ENCODE measurements at regions not wholly inside any gene's neighbourhood (a gene's known extent, or its start where the extent isn't known, plus 50 kb on each side); places are given as distances from the start of the nearest gene placed in this dataset.

DNA sequence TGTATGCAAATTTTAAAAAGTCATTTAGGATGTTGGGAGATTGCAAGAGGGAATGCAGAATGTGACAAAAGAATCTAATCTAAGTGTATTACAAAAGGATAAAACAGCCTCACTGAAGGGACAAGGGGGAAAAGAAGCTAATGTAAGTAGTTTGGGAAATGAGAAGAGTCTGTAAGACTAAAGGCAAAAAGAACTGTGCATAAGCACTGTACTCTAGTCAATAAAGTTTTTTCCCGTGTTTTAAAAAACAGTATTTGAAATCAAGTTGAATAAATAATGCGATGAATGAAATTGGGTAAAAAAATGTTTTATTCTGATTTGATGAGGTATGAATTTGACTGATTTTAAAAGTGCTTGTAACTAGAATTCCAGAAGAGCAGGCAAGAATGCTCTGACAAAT lies 149.8 kb downstream of the VEGFA start:
- no peak for DNase-seq (ENCODE audit: low spot score)

- DNase-seq (ENCODE audit: low spot score): no peak
Measured at GRCh38 chr6:43917878-43918382, 147.9 kb downstream of the VEGFA start.

DNA sequence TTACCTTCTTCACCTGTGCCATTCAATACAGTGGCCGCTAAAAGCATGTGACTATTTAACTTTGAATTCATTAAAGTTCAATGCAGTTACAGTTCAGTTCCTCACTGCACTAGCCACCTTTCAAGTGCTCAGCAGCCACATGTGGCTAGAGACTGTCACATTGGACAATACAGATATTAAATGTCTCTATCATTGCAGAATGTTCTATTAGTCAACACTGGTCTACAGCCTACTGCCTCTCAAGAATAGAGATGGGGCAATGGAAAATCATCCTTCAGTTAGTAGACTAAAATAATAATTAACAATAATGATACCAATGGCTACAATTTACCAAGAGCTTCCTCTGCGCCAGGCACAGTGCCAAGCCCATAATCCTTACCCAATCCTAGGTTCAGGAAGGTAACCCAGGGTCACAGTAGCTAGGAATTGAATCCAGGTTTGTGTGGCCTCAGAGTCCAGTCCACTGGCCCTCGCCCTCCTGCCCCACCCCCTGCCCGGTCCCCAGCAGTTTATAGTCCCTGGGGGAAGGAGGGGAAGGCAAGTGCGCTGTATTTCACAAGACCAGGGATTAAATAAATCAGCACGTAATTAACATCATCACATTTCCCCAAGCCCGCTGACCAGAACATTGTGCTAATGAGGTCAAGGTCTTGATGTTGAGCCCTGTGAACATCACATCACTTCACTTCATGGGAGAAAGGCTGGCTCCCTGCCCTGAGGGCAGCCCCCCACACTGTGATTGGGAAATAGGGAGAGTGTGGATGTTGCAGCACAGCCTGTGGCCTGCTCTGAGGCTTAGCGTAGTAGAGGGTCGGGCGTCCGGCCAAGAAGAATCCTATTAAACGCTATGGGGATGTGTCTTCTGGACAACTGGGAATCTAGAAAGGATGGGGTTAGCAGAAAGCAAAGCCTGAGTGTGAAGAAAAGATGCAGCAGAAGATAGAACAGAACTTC lies 147.2 kb downstream of the VEGFA start:
- no peak for DNase-seq (ENCODE audit: low spot score)

GRCh38 chr6:43915986-43916923 lies 146.2 kb downstream of the VEGFA start:
- no peak for DNase-seq (ENCODE audit: low spot score)

DNA sequence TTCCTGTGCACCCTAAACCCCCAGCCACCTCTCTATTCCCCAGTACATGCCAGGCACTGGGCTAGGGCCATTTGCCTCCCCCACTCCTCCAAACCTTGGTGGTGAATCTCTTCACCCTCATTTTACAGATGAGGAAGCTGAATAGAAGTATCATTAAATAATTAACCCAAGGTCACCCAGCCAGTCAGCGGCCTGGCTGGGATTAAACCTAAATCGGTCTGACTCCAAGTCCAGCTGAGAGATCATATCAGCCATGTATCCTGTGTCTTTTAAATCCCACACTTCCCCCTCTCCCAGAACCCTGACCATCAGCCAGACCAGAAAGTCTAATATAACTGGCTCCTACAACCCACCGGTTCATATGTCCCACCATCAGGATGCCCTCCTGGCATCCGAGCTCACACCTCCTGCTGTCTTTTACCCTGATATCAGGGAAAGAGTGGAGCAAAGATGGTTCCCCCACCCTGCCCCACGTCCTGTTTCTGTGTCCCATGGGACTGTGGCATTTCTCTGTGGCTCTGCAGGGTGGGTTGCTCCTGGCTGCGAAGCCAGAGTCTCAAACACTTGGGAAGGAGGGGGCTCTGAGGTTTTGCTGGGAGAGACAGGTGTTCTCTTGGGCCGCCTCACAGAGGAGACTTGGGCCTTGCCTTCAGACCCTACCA lies 145.3 kb downstream of the VEGFA start:
- DNase-seq (ENCODE audit: low spot score): no peak

DNA sequence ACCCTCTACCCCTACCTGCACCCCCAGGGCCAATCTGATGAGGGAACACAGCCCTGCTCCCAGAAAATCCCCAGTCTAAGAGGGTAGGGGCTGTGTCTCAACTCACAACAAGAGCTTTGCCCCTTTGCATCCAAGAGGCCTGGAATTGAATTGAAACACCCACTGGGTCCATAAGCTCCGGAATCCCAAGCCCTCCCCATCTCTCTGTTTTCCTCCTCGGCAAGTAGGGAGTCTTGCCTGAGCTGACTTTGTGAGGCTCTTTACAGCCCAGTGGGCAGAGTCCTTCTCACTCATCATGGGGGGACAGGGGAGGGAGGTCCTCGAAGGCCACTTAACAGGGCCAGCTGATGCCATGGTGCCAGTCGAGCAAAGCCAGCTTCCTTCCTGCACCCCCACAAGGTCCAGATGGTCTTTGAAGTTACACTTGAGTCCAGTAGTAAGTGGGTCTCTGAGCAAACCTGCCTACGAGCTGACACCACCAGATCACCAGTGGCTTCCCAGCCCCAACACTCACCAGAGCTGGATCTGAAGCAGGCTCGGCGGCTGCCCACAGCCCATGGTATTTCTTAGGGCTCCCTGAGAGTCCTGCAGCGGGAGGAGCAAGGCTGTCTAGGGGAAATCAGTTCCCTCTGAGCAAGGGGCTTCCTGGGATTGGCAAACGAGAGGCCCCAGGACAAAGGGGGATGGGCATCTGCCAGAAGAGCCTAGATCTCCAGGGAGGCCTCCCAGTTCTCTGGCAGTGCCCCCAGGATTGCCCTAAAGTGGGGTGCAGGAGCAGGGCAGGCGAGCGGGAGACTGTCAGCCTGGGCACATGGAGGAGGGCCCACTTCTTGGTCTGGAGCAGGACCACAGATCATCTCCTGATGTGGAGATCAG lies 144.5 kb downstream of the VEGFA start:
- no peak for DNase-seq (ENCODE audit: low spot score)

DNA sequence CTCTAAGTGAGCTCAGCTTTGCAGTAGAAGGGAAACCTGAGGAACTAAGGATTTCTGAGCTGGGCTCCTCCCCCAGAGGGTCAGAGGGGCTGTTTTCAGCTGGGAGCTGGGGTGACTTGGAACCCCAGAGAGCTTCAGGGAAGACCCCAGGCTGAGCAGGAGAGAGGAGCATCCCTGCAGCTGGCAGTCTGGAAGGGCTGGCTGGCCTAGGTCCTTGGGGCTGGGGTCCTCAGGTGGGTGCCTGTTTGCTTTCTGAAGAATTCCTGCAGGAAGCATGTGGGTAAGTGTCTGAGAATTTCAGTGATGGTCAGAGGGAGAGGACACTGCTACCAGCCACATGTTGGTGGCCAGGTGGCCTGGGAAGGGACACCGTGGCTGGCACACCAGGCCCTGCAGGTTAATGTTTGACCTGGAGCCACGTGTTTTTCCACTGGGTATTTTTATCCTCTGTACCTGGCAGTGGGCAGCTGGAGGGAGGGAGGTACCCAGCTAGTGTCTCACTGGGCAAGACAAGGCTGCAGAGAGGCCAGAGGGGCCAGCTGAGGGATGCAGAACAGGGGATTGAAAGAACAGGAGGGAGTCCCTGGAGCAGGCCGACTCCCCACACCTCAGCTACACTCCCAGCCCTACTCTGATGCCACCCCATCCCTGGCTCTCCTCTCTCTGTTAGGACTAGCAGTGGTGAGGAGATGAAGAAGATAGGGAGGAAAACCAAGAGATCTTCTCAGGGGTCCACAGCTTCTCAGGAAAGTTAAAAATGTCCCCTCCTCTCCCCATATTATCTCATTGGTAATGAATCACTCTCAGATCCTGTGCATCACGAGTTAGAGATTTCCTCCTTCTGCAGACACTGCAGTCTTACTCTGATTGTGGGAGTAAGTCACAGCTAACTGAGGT lies 143.6 kb downstream of the VEGFA start:
- DNase-seq (ENCODE audit: low spot score): no peak

- DNase-seq (ENCODE audit: low spot score): no peak
Measured at GRCh38 chr6:43912598-43913371, 142.8 kb downstream of the VEGFA start.

- DNase-seq (ENCODE audit: low spot score): no peak
Measured at GRCh38 chr6:43912116-43912577, 142.1 kb downstream of the VEGFA start.

- DNase-seq (ENCODE audit: low spot score): no peak
Measured at GRCh38 chr6:43911354-43912115, 141.5 kb downstream of the VEGFA start.

DNA sequence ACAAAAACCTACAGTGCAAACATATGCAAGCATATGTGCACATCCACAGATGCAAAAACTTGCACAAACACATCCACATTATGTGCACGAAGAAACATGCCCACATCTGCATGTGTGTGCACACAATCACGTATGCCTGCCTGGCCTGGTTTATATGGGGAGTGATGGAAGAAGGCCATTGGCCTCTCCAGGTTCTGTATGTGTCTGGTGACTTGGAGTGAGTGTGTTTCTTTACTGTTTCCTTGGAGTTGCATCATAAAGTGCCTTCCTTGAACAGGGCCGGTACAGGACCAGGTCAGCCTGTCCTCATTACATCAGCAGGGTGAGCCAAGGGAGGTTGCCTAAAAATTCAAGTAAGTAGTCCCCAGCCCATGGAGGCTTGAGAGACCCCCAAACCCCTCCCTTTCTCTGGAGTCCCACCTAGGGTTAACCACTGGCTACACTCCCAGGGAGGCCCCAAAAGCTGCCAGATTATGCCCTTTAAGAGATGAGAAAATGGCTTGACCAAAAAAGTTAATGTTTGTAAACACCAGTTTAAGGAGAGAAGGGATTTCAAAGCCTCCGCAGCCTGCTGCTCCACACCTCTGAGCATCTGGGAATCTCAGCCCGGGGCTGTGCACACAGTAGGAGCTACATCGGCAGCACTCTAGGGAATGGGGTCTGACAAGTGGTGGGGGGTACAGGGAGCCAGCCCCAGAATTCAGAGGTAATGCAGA lies 140.8 kb downstream of the VEGFA start:
- DNase-seq (ENCODE audit: low spot score): no peak

- no peak for DNase-seq (ENCODE audit: low spot score)
Measured at GRCh38 chr6:43910149-43910637, 140.2 kb downstream of the VEGFA start.

DNA sequence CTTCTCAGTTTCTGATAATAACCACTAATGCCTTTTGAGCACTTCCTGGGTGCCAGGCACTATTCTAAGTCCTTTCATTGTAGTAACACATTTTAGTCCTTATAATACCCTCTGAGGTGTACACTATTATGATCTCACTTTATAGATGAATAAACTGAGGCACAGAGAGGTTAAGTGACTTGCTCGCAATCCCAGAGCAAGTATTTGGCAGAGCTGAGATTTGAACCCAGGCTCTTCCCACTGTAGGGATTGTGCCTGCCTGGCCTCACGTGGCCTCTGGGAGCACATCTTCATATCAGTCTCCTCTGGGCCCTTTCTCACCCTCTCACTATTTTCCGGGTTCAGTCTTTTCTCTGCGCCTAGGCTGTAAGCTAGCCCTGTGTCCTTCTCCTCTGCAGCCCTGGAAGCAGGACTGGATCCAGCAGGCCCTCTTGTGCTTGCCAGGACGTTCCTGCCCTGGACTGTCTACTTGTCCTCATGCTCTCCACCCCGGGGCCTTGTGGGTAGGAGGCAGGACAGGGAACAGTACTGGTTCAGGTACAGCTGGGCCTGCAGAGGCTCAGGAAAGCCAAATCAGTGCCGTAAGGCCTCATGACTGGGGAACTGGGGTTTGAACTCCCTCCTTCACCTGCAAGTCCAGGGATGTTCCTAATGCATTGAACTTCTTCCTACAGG lies 139.6 kb downstream of the VEGFA start:
- DNase-seq (ENCODE audit: low spot score): no peak

GRCh38 chr6:43907789-43908472 lies 137.9 kb downstream of the VEGFA start:
- DNase-seq (ENCODE audit: low spot score): no peak

GRCh38 chr6:43907312-43907711 lies 137.3 kb downstream of the VEGFA start:
- DNase-seq (ENCODE audit: low spot score): no peak

Measured in left forelimb (tissue), 1 donor.